H9 (cell line): ENCODE measurements at regions not wholly inside any gene's neighbourhood (a gene's known extent, or its start where the extent isn't known, plus 50 kb on each side); places are given as distances from the start of the nearest gene placed in this dataset.

Experiments
- DNase-seq: peaks from one replicate; pipeline ENCODE4 v3.0.0-alpha.2; 2017
- H2AFZ ChIP-seq: one replicate; pipeline ENCODE4 v1.6.1; 2013; ENCODE audit warnings: mild to moderate bottlenecking, low read length, control low read depth, moderate library complexity
- H2AK5ac ChIP-seq: 2 replicates; pipeline ENCODE4 v1.6.1; 2013; ENCODE audit warnings: low read length, control low read depth, mixed read lengths; ENCODE audit not compliant: insufficient read length
- H2BK120ac ChIP-seq: one replicate; pipeline ENCODE4 v1.6.1; 2013; ENCODE audit warnings: low read depth, mild to moderate bottlenecking, low read length, control low read depth, inconsistent platforms; ENCODE audit not compliant: poor library complexity, severe bottlenecking
- H2BK12ac ChIP-seq: 2 replicates; pipeline ENCODE4 v1.6.1; 2013; ENCODE audit warnings: low read length, control low read depth, mixed read lengths, low read depth; ENCODE audit not compliant: insufficient read length
- H2BK15ac ChIP-seq: 2 replicates; pipeline ENCODE4 v1.6.1; 2013; ENCODE audit warnings: low read depth, low read length, control low read depth
- H2BK20ac ChIP-seq: one replicate; pipeline ENCODE4 v1.6.1; 2013; ENCODE audit warnings: low read depth, mild to moderate bottlenecking, low read length, control low read depth, inconsistent platforms; ENCODE audit not compliant: poor library complexity, severe bottlenecking
- H2BK5ac ChIP-seq: 2 replicates; pipeline ENCODE4 v1.6.1; 2013; ENCODE audit warnings: low read length, control low read depth, mixed read lengths; ENCODE audit not compliant: insufficient read length
- H3K14ac ChIP-seq: 2 replicates; pipeline ENCODE4 v1.6.1; 2013; ENCODE audit warnings: low read length, control low read depth; ENCODE audit not compliant: insufficient read depth
- H3K18ac ChIP-seq: 2 replicates; pipeline ENCODE4 v1.6.1; 2013; ENCODE audit warnings: low read depth, mild to moderate bottlenecking, mixed read lengths, low read length, control low read depth; ENCODE audit not compliant: insufficient read length
- H3K23ac ChIP-seq: 2 replicates; pipeline ENCODE4 v1.6.1; 2013; ENCODE audit warnings: low read length, control low read depth, mixed read lengths, low read depth; ENCODE audit not compliant: insufficient read length
- H3K23me2 ChIP-seq: 2 replicates; pipeline ENCODE4 v1.6.1; 2013; ENCODE audit warnings: low read depth, mild to moderate bottlenecking, mixed read lengths, low read length, control low read depth; ENCODE audit not compliant: insufficient read length, poor library complexity, severe bottlenecking
- H3K27ac ChIP-seq: 2 replicates; pipeline ENCODE4 v1.5.1; 2013; ENCODE audit warnings: low read length, control low read depth, mixed read lengths, low read depth; ENCODE audit not compliant: insufficient read length
- H3K27me3 ChIP-seq: 2 replicates; pipeline ENCODE4 v1.6.1; 2013; ENCODE audit warnings: low read length, control low read depth, inconsistent platforms; ENCODE audit not compliant: insufficient read depth
- H3K4ac ChIP-seq: 2 replicates; pipeline ENCODE4 v1.6.1; 2013; ENCODE audit warnings: low read depth, mild to moderate bottlenecking, control low read depth, inconsistent platforms, low read length, moderate library complexity
- H3K4me1 ChIP-seq: 2 replicates; pipeline ENCODE4 v1.6.1; 2013; ENCODE audit warnings: low read length, control low read depth, inconsistent platforms; ENCODE audit not compliant: insufficient read depth
- H3K4me2 ChIP-seq: 2 replicates; pipeline ENCODE4 v1.6.1; 2013; ENCODE audit warnings: low read length, control low read depth, mixed read lengths; ENCODE audit not compliant: insufficient read length, insufficient read depth
- H3K56ac ChIP-seq: 2 replicates; pipeline ENCODE4 v1.6.1; 2013; ENCODE audit warnings: low read depth, mild to moderate bottlenecking, mixed read lengths, low read length, control low read depth; ENCODE audit not compliant: insufficient read length
- H3K79me1 ChIP-seq: 2 replicates; pipeline ENCODE4 v1.6.1; 2013; ENCODE audit warnings: low read depth, mild to moderate bottlenecking, moderate library complexity, low read length, control low read depth, inconsistent platforms; ENCODE audit not compliant: insufficient read depth, poor library complexity, severe bottlenecking
- H3K79me2 ChIP-seq: 2 replicates; pipeline ENCODE4 v1.6.1; 2013; ENCODE audit warnings: low read length, control low read depth, inconsistent platforms; ENCODE audit not compliant: insufficient read depth
- H3K9ac ChIP-seq: 2 replicates; pipeline ENCODE4 v1.6.1; 2013; ENCODE audit warnings: low read length, control low read depth, mixed read lengths; ENCODE audit not compliant: insufficient read length; ENCODE audit errors: extremely low read depth
- H3K9me3 ChIP-seq: one replicate; pipeline ENCODE4 v1.6.1; 2013; ENCODE audit warnings: low read depth, low read length, inconsistent platforms; ENCODE audit not compliant: control insufficient read depth
- H3T11ph ChIP-seq: one replicate; pipeline ENCODE4 v1.6.1; 2013; ENCODE audit warnings: mild to moderate bottlenecking, low read length, control low read depth, inconsistent platforms
- H4K20me1 ChIP-seq: one replicate; pipeline ENCODE4 v1.6.1; 2013; ENCODE audit not compliant: control insufficient read depth, insufficient read length, insufficient read depth
- H4K5ac ChIP-seq: 2 replicates; pipeline ENCODE4 v1.6.1; 2013; ENCODE audit warnings: low read depth, mild to moderate bottlenecking, mixed read lengths, low read length, control low read depth; ENCODE audit not compliant: insufficient read length
- H4K8ac ChIP-seq: replicated peaks from 2 replicates; pipeline ENCODE4 v1.6.1; 2013; ENCODE audit warnings: low read length, control low read depth, mixed read lengths, low read depth; ENCODE audit not compliant: insufficient read length
- H4K91ac ChIP-seq: 2 replicates; pipeline ENCODE4 v1.6.1; 2013; ENCODE audit warnings: low read depth, mild to moderate bottlenecking, moderate library complexity, mixed read lengths, low read length, control low read depth; ENCODE audit not compliant: insufficient read length
- H3K27ac Mint-ChIP-seq, 3 experiments: 2 replicates in 2 of 3; 3 replicates in 1 of 3; pipeline ENCODE4 v1.8.0; 2020 to 2021; ENCODE audit warnings: mixed read lengths in 3 of 3, mild to moderate bottlenecking in 1 of 3, moderate library complexity in 1 of 3
- H3K27me3 Mint-ChIP-seq: 2 replicates; pipeline ENCODE4 v1.8.0; 2021; ENCODE audit warnings: low read depth, mild to moderate bottlenecking, moderate library complexity, mixed read lengths
- H3K36me3 Mint-ChIP-seq, 3 experiments: 2 replicates in 2 of 3; 3 replicates in 1 of 3; pipeline ENCODE4 v1.8.0; 2020 to 2021; ENCODE audit warnings: low read depth in 3 of 3, mixed read lengths in 3 of 3; ENCODE audit not compliant: insufficient read depth in 1 of 3
- H3K4me1 Mint-ChIP-seq, 2 experiments: 2 replicates each; pipeline ENCODE4 v1.8.0; 2020; ENCODE audit warnings: mixed read lengths in 2 of 2
- H3K4me3 Mint-ChIP-seq, 2 experiments: 2 replicates in 1 of 2; 3 replicates in 1 of 2; pipeline ENCODE4 v1.8.0; 2020 to 2021; ENCODE audit warnings: mild to moderate bottlenecking in 2 of 2, mixed read lengths in 2 of 2, moderate library complexity in 1 of 2
- H3K9me3 Mint-ChIP-seq, 2 experiments: 2 replicates in 1 of 2; 3 replicates in 1 of 2; pipeline ENCODE4 v1.8.0; 2020; ENCODE audit warnings: mild to moderate bottlenecking in 2 of 2, mixed read lengths in 2 of 2, moderate library complexity in 1 of 2
- CTCF ChIP-seq: fragments of 200-600 bp; sonication (generic); conservative IDR thresholded peaks from 3 replicates; pipeline ENCODE4 v1.8.0; 2021; ENCODE audit warnings: antibody characterized with exemption, mild to moderate bottlenecking
- WGBS: extraction: QIAGEN DNeasy Blood & Tissue Kit; methylation state at CpG from one replicate; pipeline ENCODE4 v1.1.7; 2013; ENCODE audit warnings: missing lambda C conversion rate, low lambda C conversion rate, mixed read lengths; ENCODE audit not compliant: insufficient read length; ENCODE audit errors: extremely low coverage; 5-methylcytosine and 5-hydroxymethylcytosine counted together

- Histone ChIP-seq H4K8ac (no peak overlapping the region), H3K9me3 (no peaks in the 10 kb centered on the region), H3K23me2 (no peaks in the 10 kb centered on the region), H2BK20ac (no peak overlapping the region), H3T11ph (no peak overlapping the region), H2AK5ac (no peak overlapping the region), H3K23ac (no peak overlapping the region), H3K4me2 (no peak overlapping the region), H3K9ac (no peak overlapping the region), H2AFZ (no peak overlapping the region), H2BK5ac (no peak overlapping the region), H3K79me1 (no peaks in the 10 kb centered on the region), H3K27ac (no peak overlapping the region), H3K18ac (no peak overlapping the region), H2BK120ac (no peak overlapping the region), H3K27me3 (no peaks in the 10 kb centered on the region), H3K79me2 (no peaks in the 10 kb centered on the region), H3K4me1 (no peaks in the 10 kb centered on the region), H2BK12ac (no peak overlapping the region), H4K20me1 (no peaks in the 10 kb centered on the region), H3K14ac (no peak overlapping the region), H2BK15ac (no peak overlapping the region), H4K91ac (no peak overlapping the region), H4K5ac (no peak overlapping the region), H3K56ac (no peak overlapping the region), H3K4ac (no peak overlapping the region)
- no peak for TF ChIP-seq CTCF
- H3K4me1 Mint-ChIP-seq: no peaks in the 10 kb centered on the region
- H3K27ac Mint-ChIP-seq: no peak overlapping the region
- no peak overlapping the region for H3K4me3 Mint-ChIP-seq
- 100% methylated on average over 1 of the region's 4 CpGs for WGBS
- DNase-seq: no peak
- H3K9me3 Mint-ChIP-seq: peaks cover 3 to 5% of the 10 kb centered on the region in 2 experiments; a peak in 4 of 5 replicates
- H3K36me3 Mint-ChIP-seq: no peaks in the 10 kb centered on the region
- H3K27me3 Mint-ChIP-seq: no peaks in the 10 kb centered on the region
These were observed 162.7 kb upstream of the LYSMD4 start for GRCh38 chr15:99895956-99896311.
